IMR-90 (cell line): ENCODE measurements at regions not wholly inside any gene's neighbourhood (a gene's known extent, or its start where the extent isn't known, plus 50 kb on each side); places are given as distances from the start of the nearest gene placed in this dataset.

Source experiments
- ATAC-seq: fragments of 200-7000 bp; cut with Tn5 transposase; 2 replicates; pipeline ENCODE4 v1.9.1; 2020; ENCODE audit warnings: low read depth, mild to moderate bottlenecking, moderate library complexity
- BruUV-seq: library from RNA; stranded (reverse); fragments of 400-500 nt; replicated peaks from 2 replicates; lab custom pipeline; 2021; lab: Mats Ljungman, UMichigan
- CTCF ChIA-PET: fragments of 300-600 bp; formaldehyde crosslinking; extraction: SDS; loops from one replicate; lab custom pipeline; 2021; ENCODE audit warnings: antibody characterized with exemption; lab: Yijun Ruan, JAX
- POLR2A ChIA-PET: fragments of 300-600 bp; sonication (Branson Sonifier 250); formaldehyde crosslinking; loops from one replicate; lab custom pipeline; 2022; ENCODE audit warnings: antibody characterized with exemption; ENCODE audit not compliant: unreplicated experiment; lab: Charles Lee
- DNase-seq: peaks from one replicate; pipeline ENCODE4 v3.0.0; 2013
- H2AFZ ChIP-seq: replicated peaks from 2 replicates; pipeline ENCODE3; 2013; ENCODE audit warnings: low read length, mild to moderate bottlenecking; ENCODE audit not compliant: poor library complexity
- H2AK5ac ChIP-seq: 2 replicates; pipeline ENCODE4 v1.6.1; 2013; ENCODE audit warnings: low read depth, low read length, inconsistent platforms
- H2AK9ac ChIP-seq: replicated peaks from 2 replicates; pipeline ENCODE3; 2013; ENCODE audit warnings: mild to moderate bottlenecking, low read depth, low read length, moderate library complexity; ENCODE audit not compliant: poor library complexity
- H2BK120ac ChIP-seq: 2 replicates; pipeline ENCODE4 v1.6.1; 2013; ENCODE audit warnings: low read depth, low read length, inconsistent platforms
- H2BK15ac ChIP-seq: 3 replicates; pipeline ENCODE4 v1.6.1; 2013; ENCODE audit warnings: low read depth, low read length, inconsistent platforms
- H2BK20ac ChIP-seq: 2 replicates; pipeline ENCODE4 v1.6.1; 2013; ENCODE audit warnings: low read depth, mild to moderate bottlenecking, inconsistent platforms, low read length, moderate library complexity
- H2BK5ac ChIP-seq: 2 replicates; pipeline ENCODE4 v1.6.1; 2013; ENCODE audit warnings: mild to moderate bottlenecking, low read depth, low read length, inconsistent platforms; ENCODE audit not compliant: poor library complexity, severe bottlenecking
- H3K14ac ChIP-seq: replicated peaks from 2 replicates; pipeline ENCODE4 v1.6.1; 2013; ENCODE audit warnings: low read depth, low read length, inconsistent platforms
- H3K18ac ChIP-seq: 2 replicates; pipeline ENCODE4 v1.6.1; 2013; ENCODE audit warnings: low read depth, low read length, control low read depth
- H3K23ac ChIP-seq: 2 replicates; pipeline ENCODE4 v1.6.1; 2013; ENCODE audit warnings: low read depth, low read length, inconsistent platforms
- H3K27ac ChIP-seq: 2 replicates; pipeline ENCODE4 v1.5.1; 2013; ENCODE audit warnings: mild to moderate bottlenecking, control low read depth, low read length; ENCODE audit not compliant: insufficient read depth
- H3K27me3 ChIP-seq: 2 replicates; pipeline ENCODE4 v1.6.1; 2013; ENCODE audit warnings: low read length; ENCODE audit not compliant: control insufficient read depth, insufficient read depth
- H3K36me3 ChIP-seq: 2 replicates; pipeline ENCODE4 v1.6.1; 2013; ENCODE audit warnings: low read length, mixed read lengths; ENCODE audit not compliant: control insufficient read depth, insufficient read depth
- H3K4ac ChIP-seq: 2 replicates; pipeline ENCODE4 v1.6.1; 2013; ENCODE audit warnings: low read depth, low read length, inconsistent platforms
- H3K4me1 ChIP-seq: 2 replicates; pipeline ENCODE4 v1.6.1; 2013; ENCODE audit warnings: low read length, mixed read lengths; ENCODE audit not compliant: control insufficient read depth, insufficient read depth
- H3K4me2 ChIP-seq: 2 replicates; pipeline ENCODE4 v1.6.1; 2013; ENCODE audit warnings: low read depth, mild to moderate bottlenecking, control low read depth, low read length, moderate library complexity
- H3K4me3 ChIP-seq: 2 replicates; pipeline ENCODE4 v1.5.1; 2013; ENCODE audit warnings: low read depth, mild to moderate bottlenecking, control low read depth, low read length, moderate library complexity; ENCODE audit not compliant: insufficient read depth
- H3K56ac ChIP-seq: 2 replicates; pipeline ENCODE4 v1.6.1; 2013; ENCODE audit warnings: low read length, inconsistent platforms; ENCODE audit not compliant: insufficient read depth; ENCODE audit errors: extremely low read depth
- H3K79me1 ChIP-seq, 2 experiments: 2 replicates each; pipeline ENCODE4 v1.6.1; 2013; ENCODE audit warnings: low read length in 2 of 2, inconsistent platforms in 1 of 2, low read depth in 1 of 2
- H3K9ac ChIP-seq: 2 replicates; pipeline ENCODE4 v1.6.1; 2013; ENCODE audit warnings: low read depth, low read length, control low read depth
- H3K9me1 ChIP-seq: 2 replicates; pipeline ENCODE4 v1.6.1; 2013; ENCODE audit warnings: low read length, inconsistent platforms; ENCODE audit not compliant: insufficient read depth
- H3K9me3 ChIP-seq: 2 replicates; pipeline ENCODE4 v1.6.1; 2013; ENCODE audit warnings: low read length; ENCODE audit not compliant: control insufficient read depth, insufficient read depth
- H4K20me1 ChIP-seq: 2 replicates; pipeline ENCODE4 v1.6.1; 2013; ENCODE audit warnings: low read length, inconsistent platforms; ENCODE audit not compliant: insufficient read depth
- H4K5ac ChIP-seq: 2 replicates; pipeline ENCODE4 v1.6.1; 2013; ENCODE audit warnings: mild to moderate bottlenecking, low read depth, low read length, control low read depth
- H4K8ac ChIP-seq, 2 experiments: 2 replicates each; pipeline ENCODE4 v1.6.1; 2013; ENCODE audit warnings: low read depth in 2 of 2, low read length in 2 of 2, control low read depth in 1 of 2, inconsistent platforms in 1 of 2
- H4K91ac ChIP-seq: 2 replicates; pipeline ENCODE4 v1.6.1; 2013; ENCODE audit warnings: low read depth, low read length, inconsistent platforms; ENCODE audit not compliant: insufficient read depth
- NFE2L2 ChIP-seq: fragments of 150-350 bp; IDR thresholded peaks from 2 replicates; pipeline ENCODE4 v1.6.1; 2016; ENCODE audit warnings: low read depth, mild to moderate bottlenecking, low read length
- RAD21 ChIP-seq: IDR thresholded peaks from 2 replicates; pipeline ENCODE4 v1.6.1; 2012; ENCODE audit warnings: low read length, improper control_type of control experiment
- RCOR1 ChIP-seq: IDR thresholded peaks from 2 replicates; pipeline ENCODE4 v1.6.1; 2012; ENCODE audit warnings: mild to moderate bottlenecking, low read length, improper control_type of control experiment; ENCODE audit not compliant: insufficient replicate concordance
- WGBS, 2 experiments: methylation state at CpG; one replicate each; pipeline versions ENCODE4 v1.1.5 to v1.1.7; 2013; ENCODE audit warnings: missing lambda C conversion rate in 2 of 2; ENCODE audit not compliant: insufficient read length in 1 of 2; ENCODE audit errors: extremely low coverage in 2 of 2; 5-methylcytosine and 5-hydroxymethylcytosine counted together
- dilution Hi-C: fragments of 300-500 bp; cut with HindIII; formaldehyde crosslinking; loops from one replicate; pipeline ENCODE4 v1.14.3; 2018; ENCODE audit warnings: low sequenced_read_pairs; ENCODE audit not compliant: unreplicated experiment
- in situ Hi-C: fragments of 300-500 bp; cut with MboI; formaldehyde crosslinking; loops from 3 replicates; pipeline ENCODE4 v1.14.3; 2019; ENCODE audit warnings: low sequenced_read_pairs, inconsistent platforms, mixed read lengths
- intact Hi-C: fragments of 100-400 bp; cut with micrococcal nuclease; formaldehyde crosslinking; loops from 2 replicates; pipeline ENCODE4 v1.10.0; 2022

GRCh38 chr2:226018641-226019040, 619.1 kb downstream of the NYAP2 start:
- H3K36me3 ChIP-seq: no peaks in the 10 kb centered on the region
- no TSS peak for BruUV-seq
- H3K4me2 ChIP-seq: no peak overlapping the region
- H2AK5ac ChIP-seq: no peak overlapping the region
- dilution Hi-C loops: no loop called here
- intact Hi-C loops: no loop called here
- DNase-seq (no peak), ATAC-seq (no peak)
- no CpG with 5 or more reads among the region's 2 CpGs for WGBS, 2 experiments
- peaks cover 4% of the 10 kb centered on the region; the same call in 1 of the 2 replicates for H3K9me3 ChIP-seq
- H3K27ac ChIP-seq: no peak overlapping the region
- H2AFZ ChIP-seq: no peak overlapping the region
- no peak overlapping the region for H3K4ac ChIP-seq
- H4K8ac ChIP-seq: no peak overlapping the region
- no peak overlapping the region for H2BK15ac ChIP-seq
- no peaks in the 10 kb centered on the region for H3K4me1 ChIP-seq
- no peak overlapping the region for H3K23ac ChIP-seq
- no peak overlapping the region for H2BK5ac ChIP-seq
- no peaks in the 10 kb centered on the region for H3K79me1 ChIP-seq
- H3K4me3 ChIP-seq: no peak overlapping the region
- no peak overlapping the region for H2BK20ac ChIP-seq
- no peaks in the 10 kb centered on the region for H3K9me1 ChIP-seq
- in situ Hi-C loops: no loop called here
- no peaks in the 10 kb centered on the region for H3K27me3 ChIP-seq
- H2AK9ac ChIP-seq: no peak overlapping the region
- H2BK120ac ChIP-seq: no peak overlapping the region
- no peak overlapping the region for H3K14ac ChIP-seq
- ChIA-PET CTCF (no interaction called here), POLR2A (no interaction called here)
- TF ChIP-seq NFE2L2 (no peak), RCOR1 (no peak), RAD21 (no peak)
- H4K91ac ChIP-seq: no peak overlapping the region
- H4K20me1 ChIP-seq: no peaks in the 10 kb centered on the region
- H3K18ac ChIP-seq: no peak overlapping the region
- no peak overlapping the region for H3K9ac ChIP-seq
- H4K5ac ChIP-seq: no peak overlapping the region
- H3K56ac ChIP-seq: no peak overlapping the region
